GM19452 (cell line): ENCODE measurements at regions not wholly inside any gene's neighbourhood (a gene's known extent, or its start where the extent isn't known, plus 50 kb on each side); places are given as distances from the start of the nearest gene placed in this dataset.
A peak's percentile ranks its signal among the peaks of the same experiment; 100 is the strongest.
"Not testable (repeated sequence)": the region's sequence is repeated elsewhere in the genome, so short reads cannot be mapped to it uniquely, and the experiment has no call there.

Source experiments
- ATAC-seq: cut with Tn5 transposase; IDR thresholded peaks from one replicate; pipeline ENCODE4 v1.9.1; 2021; ENCODE audit not compliant: unreplicated experiment

GRCh38 chr1:222416001-222416791 lies 131.7 kb downstream of the HHIPL2 start:
- no peak for ATAC-seq

GRCh38 chr1:222415441-222415840 lies 132.5 kb downstream of the HHIPL2 start:
- no peak for ATAC-seq

GRCh38 chr1:222413991-222414549 lies 133.8 kb downstream of the HHIPL2 start:
- ATAC-seq: no peak

GRCh38 chr1:222413436-222413835 lies 134.5 kb downstream of the HHIPL2 start:
- ATAC-seq: no peak

- ATAC-seq: peak; percentile 71
These were observed 143.2 kb downstream of the HHIPL2 start for GRCh38 chr1:222404710-222405109.

DNA sequence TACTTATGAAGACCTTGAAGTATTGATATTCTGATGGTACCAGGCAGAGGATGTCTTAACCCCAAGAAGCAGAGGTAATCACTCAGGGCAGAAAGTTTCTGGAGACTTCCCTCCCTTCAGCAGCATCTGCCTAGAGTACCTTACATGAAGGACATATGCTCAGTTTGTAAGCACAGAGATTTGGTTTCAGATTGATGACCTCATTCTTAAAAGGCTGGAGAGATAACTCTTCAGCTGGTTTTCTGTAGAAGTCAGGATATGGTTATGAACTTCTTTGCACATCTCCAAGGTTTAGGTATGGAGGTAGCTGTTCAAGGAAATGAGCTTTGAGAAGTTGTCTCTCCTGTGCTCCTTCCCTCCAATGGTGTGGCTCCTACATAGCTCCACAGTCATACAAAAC lies 148.7 kb downstream of the HHIPL2 start:
- ATAC-seq: no peak

GRCh38 chr1:222394224-222394623 lies 153.7 kb downstream of the HHIPL2 start:
- no peak for ATAC-seq

DNA sequence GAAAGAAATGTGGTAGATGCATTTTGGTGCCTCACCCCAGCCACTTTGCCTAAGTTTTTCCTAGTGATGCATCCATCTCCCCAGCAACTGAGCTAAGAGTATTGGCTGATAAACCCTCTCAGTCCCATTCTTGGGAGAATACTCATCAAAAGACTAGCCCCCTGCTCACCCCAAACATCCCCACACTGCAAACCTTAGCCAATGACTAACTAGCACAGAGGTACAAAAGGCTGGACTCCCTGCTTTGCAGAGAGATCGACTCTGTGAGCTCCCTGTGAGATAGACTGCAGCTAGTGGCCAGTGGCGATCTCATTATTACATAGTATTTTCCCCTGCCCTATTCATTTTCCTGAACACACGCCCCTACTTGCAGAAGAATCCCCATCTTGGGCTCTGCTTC lies 155.3 kb downstream of the HHIPL2 start:
- no peak for ATAC-seq

DNA sequence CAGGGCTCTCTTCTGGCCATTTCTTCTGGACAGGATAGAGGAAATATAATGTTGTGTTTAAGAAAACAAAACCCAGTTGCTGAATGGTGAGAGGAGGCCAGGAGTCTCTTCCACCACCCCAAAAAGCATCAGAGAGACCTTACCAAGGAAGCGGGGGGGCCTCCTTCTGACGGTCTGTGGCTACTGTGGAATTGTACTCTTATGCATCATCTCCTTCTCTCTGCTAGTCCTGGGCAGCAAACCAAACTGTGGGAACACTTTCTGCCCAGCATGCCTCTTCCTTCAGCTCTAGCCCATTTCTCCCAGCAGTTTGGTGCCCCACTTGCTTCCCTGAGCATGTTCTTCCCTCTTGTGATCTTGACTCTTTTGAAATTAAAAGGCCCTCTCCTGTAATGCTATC lies 157.7 kb downstream of the HHIPL2 start:
- ATAC-seq: no peak

DNA sequence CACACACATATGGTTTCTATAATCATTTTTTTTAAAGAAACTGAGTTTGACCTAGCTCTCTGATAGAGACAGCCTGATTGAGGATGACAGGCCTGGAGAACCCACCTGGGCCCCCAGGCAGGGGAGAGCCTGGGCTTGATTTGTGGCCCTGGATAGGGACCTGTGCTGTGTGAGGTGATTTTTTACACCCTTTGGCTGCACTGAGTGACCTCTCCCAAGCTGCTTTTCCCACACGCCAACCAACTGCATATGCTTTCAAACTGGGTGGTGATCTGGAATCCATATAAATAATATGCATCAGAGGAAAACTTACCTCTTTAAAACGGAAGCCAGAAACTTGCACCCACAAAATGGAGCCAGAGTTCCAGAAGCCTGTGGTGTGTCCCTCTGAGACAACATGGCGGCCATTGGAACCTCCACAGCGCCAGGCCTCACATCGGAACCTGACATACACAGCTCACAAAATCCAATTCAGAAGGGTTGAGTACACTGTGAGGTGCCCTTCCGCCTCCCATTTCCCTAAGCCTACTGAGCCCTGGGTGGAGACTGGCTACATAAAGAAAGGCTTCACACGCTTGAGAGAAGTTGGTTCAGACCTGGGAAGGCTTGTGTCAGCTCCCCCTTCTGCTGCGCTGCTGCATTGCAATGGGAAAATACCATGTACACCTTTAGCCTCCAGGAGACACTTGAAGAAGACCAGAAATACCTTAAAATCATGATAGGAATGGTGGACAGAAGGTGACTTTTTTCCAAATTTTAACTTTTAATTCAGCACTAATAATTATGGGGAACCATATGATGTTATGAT lies 160.7 kb downstream of the HHIPL2 start:
- ATAC-seq: no peak

DNA sequence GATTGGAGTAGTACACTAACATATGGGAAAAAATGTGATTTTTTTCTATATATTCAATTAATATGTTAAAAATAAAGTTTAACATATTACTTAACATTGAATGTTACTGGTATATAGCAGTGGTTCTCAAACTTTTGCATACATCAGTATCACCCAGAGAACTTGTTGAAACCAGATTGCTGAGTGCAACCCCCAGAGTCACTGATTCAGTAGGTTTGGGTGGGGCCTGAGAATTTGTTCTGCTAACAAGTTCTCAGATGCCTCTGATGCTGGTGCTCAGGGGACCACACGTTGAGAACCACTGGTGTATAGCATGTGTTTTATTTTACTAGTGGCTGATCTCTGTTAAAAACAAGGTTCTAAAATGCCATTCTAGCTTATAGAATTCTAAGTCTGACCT lies 161.9 kb downstream of the HHIPL2 start:
- no peak for ATAC-seq

GRCh38 chr1:222385262-222385661 lies 162.6 kb downstream of the HHIPL2 start:
- no peak for ATAC-seq

GRCh38 chr1:222384531-222384930 lies 163.4 kb downstream of the HHIPL2 start:
- no peak for ATAC-seq

- no peak for ATAC-seq
These were observed 165.7 kb downstream of the HHIPL2 start for GRCh38 chr1:222382171-222382570.

DNA sequence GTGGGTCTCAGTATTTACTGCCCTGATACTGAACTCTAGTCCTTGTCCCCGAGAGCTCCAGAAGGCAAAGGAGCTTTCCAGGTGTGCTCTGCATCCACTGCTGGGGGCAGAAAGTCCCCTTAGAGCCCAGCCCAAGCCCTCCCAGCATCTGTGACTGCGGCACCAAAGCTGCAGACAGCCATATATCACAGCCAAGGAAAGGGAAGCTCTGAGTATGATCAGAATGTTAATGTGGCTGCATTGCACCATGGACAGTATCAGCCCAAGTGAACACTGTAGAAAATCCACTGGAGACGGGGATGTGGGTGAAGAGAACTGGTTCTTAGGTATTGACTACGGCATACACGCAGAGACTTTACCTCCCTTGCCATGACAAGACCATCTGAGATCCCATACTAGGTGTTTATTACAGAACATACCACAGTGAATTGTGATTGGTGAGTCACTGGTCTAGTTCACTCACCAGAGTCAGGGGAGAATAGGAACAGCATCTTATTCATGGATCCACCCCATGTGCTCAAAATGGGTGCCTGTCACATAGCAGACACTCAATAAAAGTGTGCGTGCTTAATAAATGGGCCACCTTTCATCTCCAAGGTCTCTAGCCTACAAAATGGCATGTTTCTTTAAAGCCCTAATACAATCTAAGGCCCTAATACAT lies 170.3 kb downstream of the HHIPL2 start:
- no peak for ATAC-seq

DNA sequence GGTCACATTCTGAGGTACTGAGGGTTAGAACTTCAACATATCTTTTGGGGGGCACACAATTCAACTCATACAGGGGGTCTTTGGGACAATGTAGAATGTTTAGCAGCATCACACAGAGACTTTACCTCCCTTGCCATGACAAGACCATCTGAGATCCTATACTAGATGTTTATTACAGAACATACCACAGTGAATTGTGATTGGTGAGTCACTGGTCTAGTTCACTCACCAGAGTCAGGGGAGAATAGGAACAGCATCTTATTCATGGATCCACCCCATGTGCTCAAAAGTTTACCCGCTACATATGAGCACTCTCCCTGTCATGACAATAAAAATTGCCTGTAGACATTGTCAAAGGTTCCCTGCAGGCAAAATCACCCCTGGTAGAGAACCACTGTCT lies 171.1 kb downstream of the HHIPL2 start:
- ATAC-seq: not testable (repeated sequence)

GRCh38 chr1:222375701-222376100 lies 172.2 kb downstream of the HHIPL2 start:
- ATAC-seq: no peak

DNA sequence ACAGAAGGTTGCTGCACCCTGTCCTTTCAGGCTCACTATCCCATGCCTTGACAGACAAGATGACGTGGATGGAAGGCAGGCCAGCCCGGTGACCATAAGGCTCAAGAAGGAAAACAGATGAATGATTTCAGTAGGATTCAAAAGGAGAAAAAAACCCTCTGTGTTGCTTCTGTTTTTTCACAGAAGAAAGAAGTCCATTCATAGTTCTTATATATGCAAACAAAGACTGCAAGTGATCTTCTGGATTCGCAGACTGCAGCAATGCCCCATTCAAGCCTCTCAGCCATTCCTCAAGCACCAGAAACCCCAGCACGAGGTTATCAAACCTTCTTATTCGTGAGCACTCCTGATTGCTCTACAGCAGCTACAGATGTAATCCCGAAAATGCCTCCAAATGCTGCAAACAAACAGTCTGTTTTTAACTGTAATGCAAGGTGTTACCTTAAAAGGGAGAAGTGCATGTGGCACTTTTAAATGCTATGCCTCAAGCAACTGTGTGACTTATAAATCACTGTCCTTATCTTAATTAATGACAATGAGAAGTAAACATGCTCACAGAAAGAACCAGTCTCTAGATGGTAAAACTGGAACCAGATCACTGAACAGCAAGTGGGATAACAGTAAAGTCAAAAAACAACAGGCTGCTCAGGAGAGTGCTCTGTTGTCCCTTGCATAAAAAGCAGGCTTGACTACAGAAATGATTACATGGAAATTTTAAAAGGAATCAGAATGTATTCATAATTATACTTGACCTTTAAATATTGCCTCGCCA lies 173.9 kb downstream of the HHIPL2 start:
- no peak for ATAC-seq

DNA sequence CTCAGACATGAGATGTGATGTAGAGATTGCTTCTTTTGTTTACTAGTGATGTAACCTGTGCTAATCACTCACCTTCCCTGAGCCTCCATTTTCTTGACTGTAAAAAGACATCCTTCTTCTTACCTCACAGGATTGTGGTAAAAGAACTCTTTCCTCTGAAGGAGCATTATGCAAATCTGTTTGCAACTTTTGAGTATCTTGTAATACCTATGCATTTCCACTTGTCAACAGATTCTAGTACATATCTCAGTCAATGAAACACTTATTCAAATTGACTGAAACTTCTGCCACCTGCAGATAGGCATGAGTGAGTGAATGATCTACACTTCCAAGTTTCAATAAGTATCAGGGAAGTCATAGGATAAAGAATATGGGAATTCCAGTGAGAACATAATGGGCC lies 174.7 kb downstream of the HHIPL2 start:
- ATAC-seq: peak; percentile 69

GRCh38 chr1:222372221-222372620 lies 175.7 kb downstream of the HHIPL2 start:
- no peak for ATAC-seq
